GF-D8 (cell line): ENCODE measurements at regions not wholly inside any gene's neighbourhood (a gene's known extent, or its start where the extent isn't known, plus 50 kb on each side); places are given as distances from the start of the nearest gene placed in this dataset.

Experiments
- DNase-seq: peaks from one replicate; lab custom pipeline; 2025; lab: John Stamatoyannopoulos, UW

DNA sequence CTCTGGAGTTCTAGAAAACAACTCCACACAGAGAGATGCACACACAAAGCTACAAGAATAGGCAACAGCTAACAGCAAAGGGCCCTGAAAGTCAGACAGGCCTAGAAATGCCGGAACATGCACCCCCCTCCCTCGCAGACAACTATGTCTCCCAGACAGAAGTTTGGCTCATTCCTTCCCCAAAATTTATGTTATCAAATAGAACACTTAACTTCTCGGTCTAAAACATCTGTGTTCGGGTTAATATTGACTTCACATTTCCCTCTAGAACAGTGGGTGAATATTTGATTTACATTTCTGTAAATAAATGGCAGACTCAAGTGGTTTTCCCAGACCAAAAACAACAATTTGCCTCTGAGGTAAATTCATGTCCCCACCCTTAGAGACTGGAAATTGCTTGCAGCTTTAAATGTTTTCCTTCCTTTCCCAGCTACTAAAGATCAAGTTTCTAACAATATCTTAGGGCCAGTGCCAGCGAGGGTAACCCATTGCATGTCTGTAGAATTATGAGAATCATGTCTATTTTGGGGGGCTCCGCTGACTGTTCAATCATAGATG lies 92.5 kb upstream of the INHBA start:
- DNase-seq = no peak

DNA sequence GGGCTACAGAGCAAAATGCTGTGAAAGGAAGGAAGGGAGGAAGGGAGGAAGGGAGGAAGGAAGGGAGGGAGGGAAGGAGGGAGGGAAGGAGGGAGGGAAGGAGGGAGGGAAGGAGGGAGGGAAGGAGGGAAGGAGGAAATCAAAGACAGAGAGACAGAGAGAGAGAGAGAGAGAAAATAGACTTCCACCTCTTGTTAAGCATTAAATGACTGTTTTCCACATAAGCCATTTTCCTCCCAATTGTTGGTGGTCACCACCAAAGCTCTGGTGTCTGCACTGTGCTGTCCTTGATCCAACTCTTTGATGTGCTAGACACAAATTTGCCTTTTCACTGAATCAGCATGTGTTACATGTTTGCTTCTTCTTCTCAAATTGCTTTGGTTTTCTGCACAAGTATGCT lies 90.7 kb upstream of the INHBA start:
- DNase-seq = no peak

GRCh38 chr7:41792120-41792519 lies 89.2 kb upstream of the INHBA start:
- DNase-seq = no peak

GRCh38 chr7:41788556-41788955 lies 85.7 kb upstream of the INHBA start:
- DNase-seq = no peak

GRCh38 chr7:41787651-41788350 lies 84.9 kb upstream of the INHBA start:
- no peak for DNase-seq

- no peak for DNase-seq
Observed at GRCh38 chr7:41786944-41787343, 84.1 kb upstream of the INHBA start.

- DNase-seq = no peak
Observed at GRCh38 chr7:41786404-41786803, 83.5 kb upstream of the INHBA start.

DNA sequence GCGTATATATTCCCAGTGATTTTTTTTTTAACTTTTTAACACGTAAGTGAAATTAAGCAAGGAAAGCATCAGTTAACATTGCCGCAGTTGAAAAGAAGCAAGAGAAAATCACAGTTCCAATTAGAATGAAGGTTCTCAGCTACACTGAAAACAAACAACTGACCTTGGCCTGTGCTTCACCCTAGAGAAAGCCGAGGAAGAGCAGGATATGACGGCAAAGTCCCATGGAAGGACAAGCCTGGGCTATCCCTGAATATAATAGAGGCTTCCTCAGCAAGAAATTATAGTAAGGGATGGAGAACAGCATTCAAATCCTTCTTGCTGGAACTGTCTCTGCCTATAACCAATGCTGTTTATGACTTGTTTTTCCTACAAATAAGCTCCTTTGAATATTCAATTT lies 83.0 kb upstream of the INHBA start:
- no peak for DNase-seq

DNA sequence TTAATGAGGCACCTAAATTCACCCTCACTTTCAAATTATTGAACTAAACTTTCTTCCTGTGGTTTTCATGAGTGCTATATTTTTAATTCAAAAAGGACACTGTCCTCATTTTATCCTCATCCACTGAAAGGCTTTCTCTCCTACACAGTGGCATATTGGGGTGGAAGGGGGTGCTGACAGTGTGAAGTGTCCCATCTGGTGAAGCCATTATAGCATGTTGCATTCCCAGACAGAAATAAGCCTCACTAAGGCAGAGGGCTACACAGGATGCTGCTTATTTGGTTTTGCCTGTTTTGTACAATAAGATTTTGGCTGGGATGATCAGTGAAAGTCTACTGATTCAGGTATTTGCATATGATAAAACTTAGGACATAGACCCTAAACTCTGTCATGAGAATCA lies 82.4 kb upstream of the INHBA start:
- DNase-seq = no peak

GRCh38 chr7:41779918-41780317 lies 77.0 kb upstream of the INHBA start:
- DNase-seq = no peak

GRCh38 chr7:41777894-41778596 lies 75.2 kb upstream of the INHBA start:
- no peak for DNase-seq

GRCh38 chr7:41774966-41775365 lies 72.1 kb upstream of the INHBA start:
- no peak for DNase-seq

- no peak for DNase-seq
Observed at GRCh38 chr7:41773756-41774155, 70.9 kb upstream of the INHBA start.

- DNase-seq = no peak
Observed at GRCh38 chr7:41771717-41772116, 68.8 kb upstream of the INHBA start.

DNA sequence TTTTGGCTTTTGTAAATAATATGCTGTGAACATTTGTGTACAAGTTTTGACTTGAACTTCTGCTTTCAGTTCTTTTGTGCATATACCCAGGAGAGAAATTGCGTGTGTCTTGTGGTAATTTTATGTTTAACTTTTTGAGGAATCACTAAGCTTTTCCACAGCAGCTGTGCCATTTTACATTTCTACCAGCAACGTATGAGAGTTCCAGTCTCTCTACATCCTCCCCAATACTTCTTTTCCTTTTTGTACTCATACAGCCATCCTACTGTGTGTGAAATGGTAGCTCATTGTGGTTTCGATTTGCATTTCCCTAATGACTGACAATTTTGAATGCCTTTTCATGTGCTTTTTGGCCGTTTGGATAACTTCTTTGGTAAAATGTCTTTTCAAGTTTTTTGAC lies 66.3 kb upstream of the INHBA start:
- DNase-seq = no peak

GRCh38 chr7:41763626-41764025 lies 60.7 kb upstream of the INHBA start:
- no peak for DNase-seq

- no peak for DNase-seq
Observed at GRCh38 chr7:41762641-41763040, 59.8 kb upstream of the INHBA start.

GRCh38 chr7:41760293-41760692 lies 57.4 kb upstream of the INHBA start:
- DNase-seq = no peak

GRCh38 chr7:41758321-41758720 lies 55.4 kb upstream of the INHBA start:
- no peak for DNase-seq

DNA sequence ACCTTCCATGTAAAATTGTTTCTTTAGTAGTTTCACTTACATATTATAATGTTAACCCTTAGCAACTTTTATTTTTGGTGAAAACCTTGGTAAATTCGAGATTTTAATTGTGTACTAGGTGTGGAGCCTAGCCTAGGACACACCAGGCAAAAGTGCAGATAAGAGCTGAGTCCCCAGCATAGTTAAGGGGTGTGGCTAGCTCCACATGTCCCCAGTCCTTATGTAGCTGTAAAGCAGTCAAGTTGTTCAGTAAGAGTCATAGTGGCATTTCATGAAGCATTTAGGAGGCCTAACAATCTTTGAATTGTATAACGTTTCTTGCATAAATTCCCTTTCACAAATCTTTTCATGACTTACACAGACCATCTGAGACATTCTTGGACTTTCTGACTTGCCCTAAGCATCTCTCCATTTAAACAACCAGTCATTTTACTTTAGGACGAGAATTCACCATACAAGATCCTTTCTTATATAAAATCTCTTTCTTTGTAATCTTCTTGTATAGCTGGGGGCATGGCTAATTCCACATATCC lies 53.8 kb upstream of the INHBA start:
- no peak for DNase-seq

DNA sequence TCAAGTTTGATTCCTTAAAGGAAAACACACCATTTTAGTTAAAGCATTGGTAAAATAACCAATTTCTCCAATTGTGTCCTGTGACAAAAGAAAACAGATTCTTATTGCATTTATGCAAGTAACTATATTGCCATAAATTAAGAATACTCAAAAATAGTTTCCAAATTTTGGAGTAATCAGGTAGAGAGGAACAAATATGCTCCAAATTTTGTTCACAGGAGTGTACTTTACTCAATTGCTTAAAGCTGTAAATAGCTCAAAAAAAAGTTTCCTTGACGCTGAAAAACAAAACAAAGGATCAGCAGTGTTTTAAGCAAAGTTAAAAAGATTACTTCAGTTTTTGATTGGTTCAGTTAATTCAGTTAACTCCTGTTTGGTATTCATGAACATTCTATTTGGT lies 52.2 kb upstream of the INHBA start:
- no peak for DNase-seq

- DNase-seq = no peak
Observed at GRCh38 chr7:41754046-41754445, 51.2 kb upstream of the INHBA start.
